H9 (cell line): ENCODE measurements at regions not wholly inside any gene's neighbourhood (a gene's known extent, or its start where the extent isn't known, plus 50 kb on each side); places are given as distances from the start of the nearest gene placed in this dataset.

ENCODE experiments used
- DNase-seq: peaks from one replicate; pipeline ENCODE4 v3.0.0-alpha.2; 2017
- H2AFZ ChIP-seq: one replicate; pipeline ENCODE4 v1.6.1; 2013; ENCODE audit warnings: mild to moderate bottlenecking, low read length, control low read depth, moderate library complexity
- H2AK5ac ChIP-seq: 2 replicates; pipeline ENCODE4 v1.6.1; 2013; ENCODE audit warnings: low read length, control low read depth, mixed read lengths; ENCODE audit not compliant: insufficient read length
- H2BK120ac ChIP-seq: one replicate; pipeline ENCODE4 v1.6.1; 2013; ENCODE audit warnings: low read depth, mild to moderate bottlenecking, low read length, control low read depth, inconsistent platforms; ENCODE audit not compliant: poor library complexity, severe bottlenecking
- H2BK12ac ChIP-seq: 2 replicates; pipeline ENCODE4 v1.6.1; 2013; ENCODE audit warnings: low read length, control low read depth, mixed read lengths, low read depth; ENCODE audit not compliant: insufficient read length
- H2BK15ac ChIP-seq: 2 replicates; pipeline ENCODE4 v1.6.1; 2013; ENCODE audit warnings: low read depth, low read length, control low read depth
- H2BK20ac ChIP-seq: one replicate; pipeline ENCODE4 v1.6.1; 2013; ENCODE audit warnings: low read depth, mild to moderate bottlenecking, low read length, control low read depth, inconsistent platforms; ENCODE audit not compliant: poor library complexity, severe bottlenecking
- H2BK5ac ChIP-seq: 2 replicates; pipeline ENCODE4 v1.6.1; 2013; ENCODE audit warnings: low read length, control low read depth, mixed read lengths; ENCODE audit not compliant: insufficient read length
- H3K14ac ChIP-seq: 2 replicates; pipeline ENCODE4 v1.6.1; 2013; ENCODE audit warnings: low read length, control low read depth; ENCODE audit not compliant: insufficient read depth
- H3K18ac ChIP-seq: 2 replicates; pipeline ENCODE4 v1.6.1; 2013; ENCODE audit warnings: low read depth, mild to moderate bottlenecking, mixed read lengths, low read length, control low read depth; ENCODE audit not compliant: insufficient read length
- H3K23ac ChIP-seq: 2 replicates; pipeline ENCODE4 v1.6.1; 2013; ENCODE audit warnings: low read length, control low read depth, mixed read lengths, low read depth; ENCODE audit not compliant: insufficient read length
- H3K23me2 ChIP-seq: 2 replicates; pipeline ENCODE4 v1.6.1; 2013; ENCODE audit warnings: low read depth, mild to moderate bottlenecking, mixed read lengths, low read length, control low read depth; ENCODE audit not compliant: insufficient read length, poor library complexity, severe bottlenecking
- H3K27ac ChIP-seq: 2 replicates; pipeline ENCODE4 v1.5.1; 2013; ENCODE audit warnings: low read length, control low read depth, mixed read lengths, low read depth; ENCODE audit not compliant: insufficient read length
- H3K27me3 ChIP-seq: 2 replicates; pipeline ENCODE4 v1.6.1; 2013; ENCODE audit warnings: low read length, control low read depth, inconsistent platforms; ENCODE audit not compliant: insufficient read depth
- H3K4ac ChIP-seq: 2 replicates; pipeline ENCODE4 v1.6.1; 2013; ENCODE audit warnings: low read depth, mild to moderate bottlenecking, control low read depth, inconsistent platforms, low read length, moderate library complexity
- H3K4me1 ChIP-seq: 2 replicates; pipeline ENCODE4 v1.6.1; 2013; ENCODE audit warnings: low read length, control low read depth, inconsistent platforms; ENCODE audit not compliant: insufficient read depth
- H3K4me2 ChIP-seq: 2 replicates; pipeline ENCODE4 v1.6.1; 2013; ENCODE audit warnings: low read length, control low read depth, mixed read lengths; ENCODE audit not compliant: insufficient read length, insufficient read depth
- H3K56ac ChIP-seq: 2 replicates; pipeline ENCODE4 v1.6.1; 2013; ENCODE audit warnings: low read depth, mild to moderate bottlenecking, mixed read lengths, low read length, control low read depth; ENCODE audit not compliant: insufficient read length
- H3K79me1 ChIP-seq: 2 replicates; pipeline ENCODE4 v1.6.1; 2013; ENCODE audit warnings: low read depth, mild to moderate bottlenecking, moderate library complexity, low read length, control low read depth, inconsistent platforms; ENCODE audit not compliant: insufficient read depth, poor library complexity, severe bottlenecking
- H3K79me2 ChIP-seq: 2 replicates; pipeline ENCODE4 v1.6.1; 2013; ENCODE audit warnings: low read length, control low read depth, inconsistent platforms; ENCODE audit not compliant: insufficient read depth
- H3K9ac ChIP-seq: 2 replicates; pipeline ENCODE4 v1.6.1; 2013; ENCODE audit warnings: low read length, control low read depth, mixed read lengths; ENCODE audit not compliant: insufficient read length; ENCODE audit errors: extremely low read depth
- H3K9me3 ChIP-seq: one replicate; pipeline ENCODE4 v1.6.1; 2013; ENCODE audit warnings: low read depth, low read length, inconsistent platforms; ENCODE audit not compliant: control insufficient read depth
- H3T11ph ChIP-seq: one replicate; pipeline ENCODE4 v1.6.1; 2013; ENCODE audit warnings: mild to moderate bottlenecking, low read length, control low read depth, inconsistent platforms
- H4K20me1 ChIP-seq: one replicate; pipeline ENCODE4 v1.6.1; 2013; ENCODE audit not compliant: control insufficient read depth, insufficient read length, insufficient read depth
- H4K5ac ChIP-seq: 2 replicates; pipeline ENCODE4 v1.6.1; 2013; ENCODE audit warnings: low read depth, mild to moderate bottlenecking, mixed read lengths, low read length, control low read depth; ENCODE audit not compliant: insufficient read length
- H4K8ac ChIP-seq: replicated peaks from 2 replicates; pipeline ENCODE4 v1.6.1; 2013; ENCODE audit warnings: low read length, control low read depth, mixed read lengths, low read depth; ENCODE audit not compliant: insufficient read length
- H4K91ac ChIP-seq: 2 replicates; pipeline ENCODE4 v1.6.1; 2013; ENCODE audit warnings: low read depth, mild to moderate bottlenecking, moderate library complexity, mixed read lengths, low read length, control low read depth; ENCODE audit not compliant: insufficient read length
- H3K27ac Mint-ChIP-seq, 3 experiments: 2 replicates in 2 of 3; 3 replicates in 1 of 3; pipeline ENCODE4 v1.8.0; 2020 to 2021; ENCODE audit warnings: mixed read lengths in 3 of 3, mild to moderate bottlenecking in 1 of 3, moderate library complexity in 1 of 3
- H3K27me3 Mint-ChIP-seq: 2 replicates; pipeline ENCODE4 v1.8.0; 2021; ENCODE audit warnings: low read depth, mild to moderate bottlenecking, moderate library complexity, mixed read lengths
- H3K36me3 Mint-ChIP-seq, 3 experiments: 2 replicates in 2 of 3; 3 replicates in 1 of 3; pipeline ENCODE4 v1.8.0; 2020 to 2021; ENCODE audit warnings: low read depth in 3 of 3, mixed read lengths in 3 of 3; ENCODE audit not compliant: insufficient read depth in 1 of 3
- H3K4me1 Mint-ChIP-seq, 2 experiments: 2 replicates each; pipeline ENCODE4 v1.8.0; 2020; ENCODE audit warnings: mixed read lengths in 2 of 2
- H3K4me3 Mint-ChIP-seq, 2 experiments: 2 replicates in 1 of 2; 3 replicates in 1 of 2; pipeline ENCODE4 v1.8.0; 2020 to 2021; ENCODE audit warnings: mild to moderate bottlenecking in 2 of 2, mixed read lengths in 2 of 2, moderate library complexity in 1 of 2
- H3K9me3 Mint-ChIP-seq, 2 experiments: 2 replicates in 1 of 2; 3 replicates in 1 of 2; pipeline ENCODE4 v1.8.0; 2020; ENCODE audit warnings: mild to moderate bottlenecking in 2 of 2, mixed read lengths in 2 of 2, moderate library complexity in 1 of 2
- CTCF ChIP-seq: fragments of 200-600 bp; sonication (generic); conservative IDR thresholded peaks from 3 replicates; pipeline ENCODE4 v1.8.0; 2021; ENCODE audit warnings: antibody characterized with exemption, mild to moderate bottlenecking
- WGBS: extraction: QIAGEN DNeasy Blood & Tissue Kit; methylation state at CpG from one replicate; pipeline ENCODE4 v1.1.7; 2013; ENCODE audit warnings: missing lambda C conversion rate, low lambda C conversion rate, mixed read lengths; ENCODE audit not compliant: insufficient read length; ENCODE audit errors: extremely low coverage; 5-methylcytosine and 5-hydroxymethylcytosine counted together

DNA sequence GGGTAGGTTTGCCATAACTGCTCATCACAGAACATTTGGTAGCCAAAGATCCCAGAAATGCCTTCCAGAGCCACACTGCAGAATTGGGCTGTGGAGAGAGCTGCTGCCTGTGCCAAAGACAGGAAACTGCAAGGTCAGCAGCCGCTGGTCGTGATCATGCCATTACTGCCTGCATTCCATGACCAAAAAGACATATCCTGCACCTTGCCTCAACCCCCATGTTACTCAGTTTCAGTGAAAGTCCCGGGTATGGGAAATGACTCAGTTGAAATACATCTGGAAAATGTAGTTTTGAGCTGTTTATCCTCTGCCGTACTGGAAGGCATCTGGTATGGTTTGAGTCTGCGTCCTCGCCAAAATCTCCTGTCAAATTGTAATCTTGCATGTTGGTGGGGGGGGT, 161.7 kb downstream of the FCRL5 start:
- Histone ChIP-seq H3K79me1 (no peaks in the 10 kb centered on the region), H3K18ac (no peak overlapping the region), H3K4me1 (no peaks in the 10 kb centered on the region), H3T11ph (no peak overlapping the region), H2BK5ac (no peak overlapping the region), H2AK5ac (no peak overlapping the region), H4K20me1 (no peaks in the 10 kb centered on the region), H3K4me2 (no peak overlapping the region), H2AFZ (no peak overlapping the region), H3K79me2 (no peaks in the 10 kb centered on the region), H4K8ac (no peak overlapping the region), H2BK20ac (no peak overlapping the region), H3K14ac (no peak overlapping the region), H3K56ac (no peak overlapping the region), H3K27me3 (no peaks in the 10 kb centered on the region), H3K27ac (no peak overlapping the region), H3K23ac (no peak overlapping the region), H3K9ac (no peak overlapping the region), H2BK15ac (no peak overlapping the region), H2BK120ac (no peak overlapping the region), H3K9me3 (no peaks in the 10 kb centered on the region), H2BK12ac (no peak overlapping the region), H3K4ac (no peak overlapping the region), H3K23me2 (no peaks in the 10 kb centered on the region), H4K91ac (no peak overlapping the region), H4K5ac (no peak overlapping the region)
- no peaks in the 10 kb centered on the region; the same call in none of the 2 replicates for H3K27me3 Mint-ChIP-seq
- DNase-seq = no peak
- peak overlapping the region in 1 of 3 experiments; percentile 80; a peak in 1 of 7 replicates for H3K27ac Mint-ChIP-seq
- no peaks in the 10 kb centered on the region for H3K4me1 Mint-ChIP-seq
- H3K4me3 Mint-ChIP-seq = no peak overlapping the region
- H3K36me3 Mint-ChIP-seq = no peaks in the 10 kb centered on the region
- no peaks in the 10 kb centered on the region; a peak in 1 of 5 replicates for H3K9me3 Mint-ChIP-seq
- TF ChIP-seq CTCF = no peak
- WGBS = no CpG with 5 or more reads among the region's 6 CpGs
